HL-60 (cell line): ENCODE measurements at regions not wholly inside any gene's neighbourhood (a gene's known extent, or its start where the extent isn't known, plus 50 kb on each side); places are given as distances from the start of the nearest gene placed in this dataset.

Experiments used
- DNase-seq, 2 experiments: peaks; one replicate each; pipeline ENCODE4 v3.0.0-alpha.2; 2010 to 2020; ENCODE audit warnings: low read depth in 1 of 2, low spot score in 1 of 2
- H3K27ac ChIP-seq: fragments of 250-450 bp; sonication (Bioruptor Pico); replicated peaks from 2 replicates; pipeline ENCODE4 v1.5.1; 2020; ENCODE audit warnings: mild to moderate bottlenecking, moderate library complexity
- H3K27me3 ChIP-seq: fragments of 250-450 bp; sonication (Bioruptor Pico); 2 replicates; pipeline ENCODE4 v1.5.1; 2021; ENCODE audit warnings: mild to moderate bottlenecking, moderate library complexity; ENCODE audit not compliant: insufficient read depth, poor library complexity, severe bottlenecking
- H3K4me3 ChIP-seq: replicated peaks from 2 replicates; pipeline ENCODE4 v1.5.1; 2011; ENCODE audit warnings: mild to moderate bottlenecking, control low read depth, low read length; ENCODE audit not compliant: insufficient read depth
- CTCF ChIP-seq: IDR thresholded peaks from one replicate; pipeline ENCODE4 v1.5.1; 2011; ENCODE audit warnings: low read length, control low read depth, inconsistent platforms; ENCODE audit not compliant: insufficient read depth
- GABPA ChIP-seq: IDR thresholded peaks from 2 replicates; pipeline ENCODE4 v1.6.1; 2012; ENCODE audit warnings: low read depth
- POLR2AphosphoS5 ChIP-seq: IDR thresholded peaks from 2 replicates; pipeline ENCODE4 v1.6.1; 2012; ENCODE audit warnings: low read depth
- REST ChIP-seq: IDR thresholded peaks from 2 replicates; pipeline ENCODE4 v1.6.1; 2012; ENCODE audit warnings: low read depth; ENCODE audit not compliant: insufficient replicate concordance
- SPI1 ChIP-seq: IDR thresholded peaks from 2 replicates; pipeline ENCODE4 v1.6.1; 2012; ENCODE audit warnings: low read depth, mild to moderate bottlenecking, borderline replicate concordance

GRCh38 chr14:104277416-104278213, 139.2 kb downstream of the KIF26A start:
- Histone ChIP-seq H3K4me3 (no peak overlapping the region), H3K27me3 (no peaks in the 10 kb centered on the region), H3K27ac (no peak overlapping the region)
- DNase-seq, result no peak
- TF ChIP-seq REST, result no peak

GRCh38 chr14:104278214-104278534, 139.8 kb downstream of the KIF26A start:
- DNase-seq, result no peak
- no peaks in the 10 kb centered on the region for H3K27me3 ChIP-seq
- H3K4me3 ChIP-seq, result no peak overlapping the region
- H3K27ac ChIP-seq, result no peak overlapping the region
- no peak for TF ChIP-seq CTCF
- TF ChIP-seq POLR2AphosphoS5, result no peak
- no peak for TF ChIP-seq GABPA
- no peak for TF ChIP-seq REST
- no peak for TF ChIP-seq SPI1

DNA sequence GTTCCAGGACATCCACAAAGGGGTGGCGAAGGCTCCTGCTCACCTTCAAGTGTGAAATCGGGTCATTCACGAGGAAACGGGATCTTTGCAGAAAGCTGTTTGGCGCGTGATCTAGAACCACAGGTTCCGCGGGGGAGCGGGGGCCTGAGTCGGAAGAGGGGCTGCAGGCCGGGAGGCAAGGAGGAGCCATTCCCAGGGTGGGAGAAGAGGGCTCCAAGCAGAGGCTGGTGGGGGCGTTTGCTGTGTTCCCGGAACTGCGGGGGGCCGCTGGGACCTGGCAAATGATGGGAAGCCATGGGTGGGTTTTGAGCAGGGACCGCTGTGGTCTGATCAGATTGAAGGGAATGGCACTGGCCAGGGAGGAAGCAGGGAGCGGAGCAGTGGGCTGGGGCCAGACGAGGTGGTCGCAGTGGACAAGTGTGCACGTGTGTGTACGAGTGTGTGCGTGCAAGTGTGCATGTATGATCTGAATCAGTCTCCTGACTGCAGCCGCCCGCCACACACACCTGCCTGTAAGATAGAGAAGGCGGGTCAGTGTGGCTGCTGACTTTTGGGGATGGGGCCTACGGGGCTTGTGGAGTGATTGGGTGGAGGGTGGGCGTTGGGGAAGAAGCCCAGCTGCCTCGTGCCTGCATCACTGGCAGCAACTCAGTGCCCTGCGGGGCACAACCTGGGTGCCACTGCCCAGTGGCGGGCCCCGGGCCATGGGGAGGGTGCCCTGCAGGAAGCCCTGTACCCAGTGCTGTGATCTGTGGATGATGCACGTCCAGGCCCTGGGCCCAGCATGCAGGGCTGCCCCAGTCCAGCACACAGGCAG, 141.9 kb downstream of the KIF26A start:
- no peak for TF ChIP-seq REST
- TF ChIP-seq SPI1, result no peak
- no peak for TF ChIP-seq CTCF
- TF ChIP-seq POLR2AphosphoS5, result no peak
- TF ChIP-seq GABPA, result no peak
- no peak overlapping the region for H3K27ac ChIP-seq
- no peaks in the 10 kb centered on the region for H3K27me3 ChIP-seq
- no peak overlapping the region for H3K4me3 ChIP-seq
- DNase-seq, result no peak
